GM12878 (cell line): ENCODE measurements at regions not wholly inside any gene's neighbourhood (a gene's known extent, or its start where the extent isn't known, plus 50 kb on each side); places are given as distances from the start of the nearest gene placed in this dataset.

Experiments used
- ATAC-seq: fragments of 200-7000 bp; cut with Tn5 transposase; 3 replicates; pipeline ENCODE4 v1.9.1; 2020; ENCODE audit warnings: mild to moderate bottlenecking, moderate library complexity
- BruUV-seq: library from RNA; stranded (reverse); fragments of 400-500 nt; replicated peaks from 2 replicates; lab custom pipeline; 2021; lab: Mats Ljungman, UMichigan
- CTCF ChIA-PET: fragments of 300-600 bp; sonication (Branson Sonifier 250); formaldehyde crosslinking; extraction: SDS; loops from one replicate; lab custom pipeline; 2021; ENCODE audit warnings: inconsistent platforms; lab: Yijun Ruan, JAX
- POLR2A ChIA-PET: fragments of 350-600 bp; formaldehyde crosslinking; extraction: SDS; loops from one replicate; lab custom pipeline; 2021; ENCODE audit warnings: inconsistent platforms; lab: Charles Lee
- RAD21 ChIA-PET: fragments of 300-600 bp; sonication (Branson Sonifier 250); formaldehyde crosslinking; loops from one replicate; lab custom pipeline; 2023; ENCODE audit warnings: antibody characterized with exemption; ENCODE audit not compliant: unreplicated experiment; lab: Charles Lee
- SMC1A ChIA-PET: fragments of 300-600 bp; sonication (Branson Sonifier 250); formaldehyde crosslinking; loops from one replicate; lab custom pipeline; 2023; ENCODE audit not compliant: unreplicated experiment, uncharacterized antibody; lab: Charles Lee
- DNase-seq: peaks from one replicate; pipeline ENCODE4 v3.0.0-alpha.2; 2011; ENCODE audit warnings: low read depth, low spot score
- FAIRE-seq: peaks from 3 replicates; lab custom pipeline; 2011; peaks lifted over from hg19 to GRCh38; lab: Jason Lieb, UNC
- H2AFZ ChIP-seq: 2 replicates; pipeline ENCODE4 v1.6.0; 2011; ENCODE audit warnings: low read depth, low read length, control low read depth; ENCODE audit not compliant: control insufficient read depth
- H3K27ac ChIP-seq: 2 replicates; pipeline ENCODE4 v1.5.1; 2011; ENCODE audit warnings: control low read depth; ENCODE audit not compliant: control insufficient read depth, insufficient read depth
- H3K27me3 ChIP-seq, 2 experiments: replicated peaks in 1 of 2; 2 replicates each; pipeline versions ENCODE4 v1.6.0 to v1.6.1; 2011; ENCODE audit warnings: low read length in 1 of 2; ENCODE audit not compliant: control insufficient read depth in 2 of 2, insufficient read depth in 2 of 2
- H3K36me3 ChIP-seq, 2 experiments: 2 replicates each; pipeline ENCODE4 v1.5.1; 2011; ENCODE audit warnings: low read length in 1 of 2; ENCODE audit not compliant: control insufficient read depth in 2 of 2, insufficient read depth in 2 of 2
- H3K4me1 ChIP-seq: 2 replicates; pipeline ENCODE4 v1.6.1; 2011; ENCODE audit warnings: mild to moderate bottlenecking, low read length, moderate library complexity, mixed read lengths; ENCODE audit not compliant: control insufficient read depth, insufficient read depth
- H3K4me2 ChIP-seq: 2 replicates; pipeline ENCODE4 v1.6.0; 2011; ENCODE audit warnings: control low read depth; ENCODE audit not compliant: control insufficient read depth, insufficient read depth
- H3K4me3 ChIP-seq: fragments of 200-600 bp; sonication (generic); 2 replicates; pipeline ENCODE4 v1.5.1; 2016
- H3K79me2 ChIP-seq: 2 replicates; pipeline ENCODE4 v1.6.0; 2011; ENCODE audit warnings: low read length; ENCODE audit not compliant: control insufficient read depth, insufficient read depth
- H3K9ac ChIP-seq: 2 replicates; pipeline ENCODE4 v1.8.0; 2011; ENCODE audit warnings: low read length, control low read depth, mixed read lengths; ENCODE audit not compliant: control insufficient read depth, insufficient read depth
- H3K9me3 ChIP-seq: replicated peaks from 3 replicates; pipeline ENCODE4 v1.5.1; 2011; ENCODE audit warnings: mild to moderate bottlenecking, low read length; ENCODE audit not compliant: control insufficient read depth, insufficient read depth
- H4K20me1 ChIP-seq: 2 replicates; pipeline ENCODE4 v1.6.0; 2011; ENCODE audit not compliant: control insufficient read depth, insufficient read depth
- ASH2L ChIP-seq: fragments of 300-600, 200-600 bp; sonication (generic); IDR thresholded peaks from 2 replicates; pipeline ENCODE4 v1.6.1; 2017; ENCODE audit warnings: low read depth, mild to moderate bottlenecking, borderline replicate concordance
- HDGF ChIP-seq: fragments of 450-650 bp; IDR thresholded peaks from 2 replicates; pipeline ENCODE4 v1.6.1; 2016; ENCODE audit warnings: antibody characterized with exemption
- KAT2A ChIP-seq: conservative IDR thresholded peaks from 2 replicates; pipeline ENCODE4 v1.6.1; 2011; ENCODE audit warnings: low read depth, low read length; ENCODE audit not compliant: control insufficient read depth
- NFIC ChIP-seq: IDR thresholded peaks from 2 replicates; pipeline ENCODE4 v1.6.1; 2012; ENCODE audit warnings: low read depth, mild to moderate bottlenecking, inconsistent platforms, low read length, moderate library complexity
- NFXL1 ChIP-seq: fragments of 450-650 bp; IDR thresholded peaks from 2 replicates; pipeline ENCODE4 v1.6.1; 2017; ENCODE audit warnings: antibody characterized with exemption, mild to moderate bottlenecking, borderline replicate concordance
- RFX5 ChIP-seq: IDR thresholded peaks from 2 replicates; pipeline ENCODE4 v1.6.1; 2011; ENCODE audit warnings: low read depth, low read length, improper control_type of control experiment
- WGBS: methylation state at CpG from one replicate; pipeline ENCODE4 v1.1.6; 2016; ENCODE audit warnings: low lambda C conversion rate; ENCODE audit not compliant: insufficient replicate concordance, insufficient coverage; ENCODE audit errors: missing lambda C conversion rate; 5-methylcytosine and 5-hydroxymethylcytosine counted together
- in situ Hi-C: fragments of 300-500 bp; cut with MboI; formaldehyde crosslinking; loops from 9 replicates; pipeline ENCODE4 v1.14.3; 2018; ENCODE audit warnings: mixed read lengths
- intact Hi-C: fragments of 100-400 bp; cut with micrococcal nuclease; formaldehyde crosslinking; loops from one replicate; pipeline ENCODE4 v1.14.2; 2022; ENCODE audit not compliant: unreplicated experiment
- TF ChIP-seq, protein P1 (sequence below): IDR thresholded peaks from 2 replicates; pipeline ENCODE4 v1.6.1; 2012; ENCODE audit warnings: low read depth, low read length, improper control_type of control experiment
- TF ChIP-seq, protein P2 (sequence below): IDR thresholded peaks from 2 replicates; pipeline ENCODE4 v1.6.1; 2011; ENCODE audit warnings: borderline replicate concordance, low read depth, mild to moderate bottlenecking, moderate library complexity, low read length; ENCODE audit not compliant: insufficient read depth, poor library complexity, severe bottlenecking

DNA sequence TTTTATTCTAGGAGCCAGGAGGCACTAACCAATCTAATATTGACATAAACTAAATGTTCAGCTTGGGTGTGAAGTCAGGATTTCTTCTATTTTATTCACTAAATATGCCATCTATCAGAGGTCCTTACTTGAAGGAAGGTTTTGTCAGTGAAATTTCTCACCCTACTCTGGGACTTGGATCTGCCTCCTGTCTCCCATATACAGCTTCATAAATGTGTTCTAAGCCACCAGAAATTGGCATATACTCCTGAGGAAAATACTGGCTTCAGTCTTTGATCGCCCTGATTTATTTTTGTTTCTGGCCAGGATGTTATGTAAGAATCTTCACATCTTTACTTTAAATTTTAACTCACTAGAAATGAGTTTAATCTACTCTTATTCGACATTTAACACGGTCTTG, 647.7 kb downstream of the C6orf118 start (continued):
- TF ChIP-seq RFX5 (no peak), ASH2L (no peak), KAT2A (no peak), HDGF (no peak)
- TF ChIP-seq, protein P1, sequence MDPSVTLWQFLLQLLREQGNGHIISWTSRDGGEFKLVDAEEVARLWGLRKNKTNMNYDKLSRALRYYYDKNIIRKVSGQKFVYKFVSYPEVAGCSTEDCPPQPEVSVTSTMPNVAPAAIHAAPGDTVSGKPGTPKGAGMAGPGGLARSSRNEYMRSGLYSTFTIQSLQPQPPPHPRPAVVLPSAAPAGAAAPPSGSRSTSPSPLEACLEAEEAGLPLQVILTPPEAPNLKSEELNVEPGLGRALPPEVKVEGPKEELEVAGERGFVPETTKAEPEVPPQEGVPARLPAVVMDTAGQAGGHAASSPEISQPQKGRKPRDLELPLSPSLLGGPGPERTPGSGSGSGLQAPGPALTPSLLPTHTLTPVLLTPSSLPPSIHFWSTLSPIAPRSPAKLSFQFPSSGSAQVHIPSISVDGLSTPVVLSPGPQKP, result no peak

DNA sequence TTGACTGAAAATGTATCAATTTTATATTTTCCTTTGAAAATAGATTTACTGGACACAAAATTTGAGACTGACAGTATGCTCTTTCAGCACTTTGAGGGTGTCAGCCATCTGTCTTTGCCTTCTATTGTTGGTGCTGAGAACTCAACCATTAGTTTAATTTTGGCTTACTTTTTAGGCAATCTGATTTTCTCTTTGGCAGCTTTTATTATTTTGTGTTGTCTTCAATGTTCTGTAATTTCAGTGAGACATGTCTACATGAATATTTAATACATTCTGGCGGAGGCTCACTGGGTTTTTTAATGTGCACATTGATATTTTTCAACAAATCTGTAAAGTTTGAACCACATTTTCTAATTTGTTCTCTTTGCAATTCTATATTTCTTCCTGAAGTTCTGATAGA, 648.6 kb downstream of the C6orf118 start:
- ChIA-PET RAD21 (no interaction called here), SMC1A (no interaction called here), CTCF (no interaction called here)
- intact Hi-C loops, result no loop called here
- no TSS peak for BruUV-seq
- H3K27me3 ChIP-seq, result no peaks in the 10 kb centered on the region
- in situ Hi-C loops, result no loop called here
- H3K4me1 ChIP-seq, result no peaks in the 10 kb centered on the region
- ATAC-seq (no peak), FAIRE-seq (no peak)
- 14% methylated on average over 1 of the region's 1 CpG for WGBS
- no peaks in the 10 kb centered on the region for H3K79me2 ChIP-seq
- no peak overlapping the region for H2AFZ ChIP-seq
- H3K4me3 ChIP-seq, result no peak overlapping the region
- TF ChIP-seq, protein P2, sequence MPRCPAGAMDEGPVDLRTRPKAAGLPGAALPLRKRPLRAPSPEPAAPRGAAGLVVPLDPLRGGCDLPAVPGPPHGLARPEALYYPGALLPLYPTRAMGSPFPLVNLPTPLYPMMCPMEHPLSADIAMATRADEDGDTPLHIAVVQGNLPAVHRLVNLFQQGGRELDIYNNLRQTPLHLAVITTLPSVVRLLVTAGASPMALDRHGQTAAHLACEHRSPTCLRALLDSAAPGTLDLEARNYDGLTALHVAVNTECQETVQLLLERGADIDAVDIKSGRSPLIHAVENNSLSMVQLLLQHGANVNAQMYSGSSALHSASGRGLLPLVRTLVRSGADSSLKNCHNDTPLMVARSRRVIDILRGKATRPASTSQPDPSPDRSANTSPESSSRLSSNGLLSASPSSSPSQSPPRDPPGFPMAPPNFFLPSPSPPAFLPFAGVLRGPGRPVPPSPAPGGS, result no peak
- TF ChIP-seq NFIC (no peak), NFXL1 (no peak)
- TF ChIP-seq, all 136 proteins: peak for 0
- Histone ChIP-seq H4K20me1 (no peaks in the 10 kb centered on the region), H3K9me3 (no peaks in the 10 kb centered on the region), H3K4me2 (no peak overlapping the region), H3K9ac (no peak overlapping the region), H3K36me3 (no peaks in the 10 kb centered on the region), H3K27ac (no peak overlapping the region)
- no peak for DNase-seq
- POLR2A ChIA-PET, result no interaction called here
